ENCODE measurements at regions not wholly inside any gene's neighbourhood (a gene's known extent, or its start where the extent isn't known, plus 50 kb on each side); places are given as distances from the start of the nearest gene placed in this dataset.

DNA sequence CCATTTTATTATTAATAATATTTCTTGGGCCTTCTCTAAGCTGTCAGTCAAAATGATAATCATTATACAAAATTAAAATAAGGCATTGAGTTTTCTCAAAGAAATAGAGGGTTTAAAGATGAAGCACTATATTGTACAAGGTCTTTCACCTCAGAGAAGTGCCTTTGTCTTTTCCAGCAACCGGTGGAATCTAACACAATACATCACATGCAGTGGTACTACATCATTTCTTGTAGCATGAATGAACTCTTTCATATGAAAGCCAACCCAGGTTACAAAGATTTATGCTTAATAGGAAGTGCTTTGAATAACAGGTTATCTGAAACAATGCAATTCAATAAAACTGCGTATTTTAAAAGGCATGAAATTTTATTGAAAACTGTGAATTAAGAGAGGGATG lies 1620.8 kb downstream of the PCDH9 start:
- H3K27ac ChIP-seq (ENCODE audit: insufficient read depth, low read length) = no peak overlapping the region
- H4K20me1 ChIP-seq (ENCODE audit: insufficient read depth, low read length) = no peaks in the 10 kb centered on the region
- H3K9me3 ChIP-seq (ENCODE audit: control insufficient read depth, insufficient read depth, low read length) = no peaks in the 10 kb centered on the region
- no peak overlapping the region for H2BK5ac ChIP-seq (ENCODE audit: low read depth, low read length, poor library complexity, severe bottlenecking)
- H2AK9ac ChIP-seq (replicated peaks; ENCODE audit: low read depth, low read length, poor library complexity) = no peak overlapping the region
- no peak overlapping the region for H2AK5ac ChIP-seq (ENCODE audit: low read depth, low read length)
- in situ Hi-C loops (cut with MboI; ENCODE audit: low sequenced_read_pairs) = no loop called here
- ChIA-PET CTCF (no interaction called here), POLR2A (ENCODE audit: unreplicated experiment) (no interaction called here)
- no CpG with 5 or more reads among the region's 2 CpGs for WGBS, 2 experiments (ENCODE audit: extremely low coverage in 2 of 2, insufficient read length in 1 of 2)
- H3K4me2 ChIP-seq (ENCODE audit: low read depth, low read length) = no peak overlapping the region
- H3K4ac ChIP-seq (ENCODE audit: low read depth, low read length) = no peak overlapping the region
- no TSS peak for BruUV-seq (replicated peaks)
- H2BK120ac ChIP-seq (ENCODE audit: low read depth, low read length) = no peak overlapping the region
- no peak overlapping the region for H3K56ac ChIP-seq (ENCODE audit: extremely low read depth, insufficient read depth, low read length)
- no peak overlapping the region for H2BK15ac ChIP-seq (ENCODE audit: low read depth, low read length)
- no peak overlapping the region for H3K9ac ChIP-seq (ENCODE audit: low read depth, low read length)
- TF ChIP-seq CHD1 (IDR thresholded peaks at IDR 0.05; ENCODE audit: low read depth, low read length) = no peak
- no peak for TF ChIP-seq SMC3 (IDR thresholded peaks at IDR 0.05; ENCODE audit: low read depth, low read length)
- no peak for TF ChIP-seq BHLHE40 (IDR thresholded peaks at IDR 0.05; ENCODE audit: low read depth, low read length)
- TF ChIP-seq USF2 (IDR thresholded peaks at IDR 0.05; ENCODE audit: low read depth, low read length) = no peak
- TF ChIP-seq, protein P1, sequence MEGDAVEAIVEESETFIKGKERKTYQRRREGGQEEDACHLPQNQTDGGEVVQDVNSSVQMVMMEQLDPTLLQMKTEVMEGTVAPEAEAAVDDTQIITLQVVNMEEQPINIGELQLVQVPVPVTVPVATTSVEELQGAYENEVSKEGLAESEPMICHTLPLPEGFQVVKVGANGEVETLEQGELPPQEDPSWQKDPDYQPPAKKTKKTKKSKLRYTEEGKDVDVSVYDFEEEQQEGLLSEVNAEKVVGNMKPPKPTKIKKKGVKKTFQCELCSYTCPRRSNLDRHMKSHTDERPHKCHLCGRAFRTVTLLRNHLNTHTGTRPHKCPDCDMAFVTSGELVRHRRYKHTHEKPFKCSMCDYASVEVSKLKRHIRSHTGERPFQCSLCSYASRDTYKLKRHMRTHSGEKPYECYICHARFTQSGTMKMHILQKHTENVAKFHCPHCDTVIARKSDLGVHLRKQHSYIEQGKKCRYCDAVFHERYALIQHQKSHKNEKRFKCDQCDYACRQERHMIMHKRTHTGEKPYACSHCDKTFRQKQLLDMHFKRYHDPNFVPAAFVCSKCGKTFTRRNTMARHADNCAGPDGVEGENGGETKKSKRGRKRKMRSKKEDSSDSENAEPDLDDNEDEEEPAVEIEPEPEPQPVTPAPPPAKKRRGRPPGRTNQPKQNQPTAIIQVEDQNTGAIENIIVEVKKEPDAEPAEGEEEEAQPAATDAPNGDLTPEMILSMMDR (conservative IDR thresholded peaks at IDR 0.05; ENCODE audit: low read depth, low read length) = no peak
- TF ChIP-seq CEBPB (IDR thresholded peaks at IDR 0.05; ENCODE audit: low read depth, low read length) = no peak
- TF ChIP-seq MAFK (IDR thresholded peaks at IDR 0.05; ENCODE audit: low read depth, low read length) = no peak
- no peak for TF ChIP-seq FOS (IDR thresholded peaks at IDR 0.05; ENCODE audit: low read depth, low read length)
- no peak for TF ChIP-seq NFE2L2 (IDR thresholded peaks at IDR 0.05; ENCODE audit: low read depth, low read length)
- no peak for TF ChIP-seq MXI1 (IDR thresholded peaks at IDR 0.05; ENCODE audit: borderline replicate concordance, low read depth, low read length)
- TF ChIP-seq POLR2A (IDR thresholded peaks at IDR 0.05; ENCODE audit: low read depth, low read length) = no peak
- TF ChIP-seq RCOR1 (IDR thresholded peaks at IDR 0.05; ENCODE audit: insufficient replicate concordance, low read length) = no peak
- no peak for TF ChIP-seq RFX5 (IDR thresholded peaks at IDR 0.05; ENCODE audit: low read depth, low read length)
- no peak for TF ChIP-seq RAD21 (IDR thresholded peaks at IDR 0.05; ENCODE audit: low read length)
- no peak for TF ChIP-seq ELK1 (IDR thresholded peaks at IDR 0.05; ENCODE audit: borderline replicate concordance, low read depth, low read length)
- no peak for TF ChIP-seq MAZ (IDR thresholded peaks at IDR 0.05; ENCODE audit: borderline replicate concordance, low read depth, low read length)
- H3K4me1 ChIP-seq (ENCODE audit: control insufficient read depth, insufficient read depth, low read length) = no peaks in the 10 kb centered on the region
- no peaks in the 10 kb centered on the region for H3K36me3 ChIP-seq (ENCODE audit: control insufficient read depth, insufficient read depth, low read length)
- H2BK20ac ChIP-seq (ENCODE audit: low read depth, low read length) = no peak overlapping the region
- intact Hi-C loops (cut with micrococcal nuclease) = no loop called here
- H3K23ac ChIP-seq (ENCODE audit: low read depth, low read length) = no peak overlapping the region
- H3K27me3 ChIP-seq (ENCODE audit: control insufficient read depth, insufficient read depth, low read length) = no peaks in the 10 kb centered on the region
- DNase-seq = no peak
- H4K5ac ChIP-seq (ENCODE audit: low read depth, low read length) = no peak overlapping the region
- no peaks in the 10 kb centered on the region for H3K9me1 ChIP-seq (ENCODE audit: insufficient read depth, low read length)
- no peak overlapping the region for H2AFZ ChIP-seq (replicated peaks; ENCODE audit: low read length, poor library complexity)
- no peak for ATAC-seq (ENCODE audit: low read depth)
- H3K79me1 ChIP-seq (ENCODE audit: low read depth in 1 of 2, low read length in 2 of 2) = no peaks in the 10 kb centered on the region
- H4K8ac ChIP-seq (ENCODE audit: low read depth in 2 of 2, low read length in 2 of 2) = no peak overlapping the region
- no peak overlapping the region for H3K4me3 ChIP-seq (ENCODE audit: insufficient read depth, low read depth, low read length)
- H4K91ac ChIP-seq (ENCODE audit: insufficient read depth, low read depth, low read length) = no peak overlapping the region
- no peak overlapping the region for H3K14ac ChIP-seq (replicated peaks; ENCODE audit: low read depth, low read length)
- H3K18ac ChIP-seq (ENCODE audit: low read depth, low read length) = no peak overlapping the region
- dilution Hi-C loops (cut with HindIII; ENCODE audit: low sequenced_read_pairs, unreplicated experiment) = no loop called here
